ENCODE measurements at regions not wholly inside any gene's neighbourhood (a gene's known extent, or its start where the extent isn't known, plus 50 kb on each side); places are given as distances from the start of the nearest gene placed in this dataset.

GRCh38 chr9:79054500-79054899 is 517.3 kb upstream of the TLE4 start:
- TF ChIP-seq EZH2 (optimal IDR thresholded peaks at IDR 0.05; ENCODE audit: low read depth, low read length) (no peak), CTCF (IDR thresholded peaks at IDR 0.05; ENCODE audit: low read length) (no peak)
